H1 (cell line): ENCODE measurements at regions not wholly inside any gene's neighbourhood (a gene's known extent, or its start where the extent isn't known, plus 50 kb on each side); places are given as distances from the start of the nearest gene placed in this dataset.

ENCODE experiments used
- CTCF ChIA-PET: fragments of 300-600 bp; sonication (Branson Sonifier 250); formaldehyde crosslinking; loops from one replicate; lab custom pipeline; 2021; ENCODE audit not compliant: partially characterized antibody; lab: Charles Lee
- POLR2A ChIA-PET: fragments of 300-600 bp; sonication (Branson Sonifier 250); formaldehyde crosslinking; loops from one replicate; lab custom pipeline; 2021; ENCODE audit warnings: inconsistent platforms; ENCODE audit not compliant: partially characterized antibody; lab: Charles Lee
- DNase-seq, 2 experiments: peaks; one replicate each; pipeline versions ENCODE4 v3.0.0 to v3.0.0-alpha.2; 2010 to 2022; ENCODE audit warnings: low spot score in 2 of 2, low read depth in 1 of 2, mixed read lengths in 1 of 2
- FAIRE-seq: peaks from 2 replicates; lab custom pipeline; 2011; peaks lifted over from hg19 to GRCh38; lab: Jason Lieb, UNC
- H2AFZ ChIP-seq: 2 replicates; pipeline ENCODE4 v1.8.1; 2012; ENCODE audit warnings: low read length, inconsistent platforms
- H2AK5ac ChIP-seq: 2 replicates; pipeline ENCODE4 v1.6.1; 2013; ENCODE audit warnings: low read depth, low read length
- H2BK120ac ChIP-seq: replicated peaks from 2 replicates; pipeline ENCODE3; 2013; ENCODE audit warnings: low read depth, low read length, inconsistent platforms
- H2BK12ac ChIP-seq: 2 replicates; pipeline ENCODE4 v1.6.1; 2013; ENCODE audit warnings: low read depth, low read length
- H2BK15ac ChIP-seq: 2 replicates; pipeline ENCODE4 v1.6.1; 2013; ENCODE audit warnings: low read length
- H2BK20ac ChIP-seq: 2 replicates; pipeline ENCODE4 v1.6.1; 2013; ENCODE audit warnings: low read length
- H2BK5ac ChIP-seq: 2 replicates; pipeline ENCODE4 v1.6.1; 2013; ENCODE audit warnings: low read depth, low read length
- H3K14ac ChIP-seq: 2 replicates; pipeline ENCODE4 v1.6.1; 2013; ENCODE audit warnings: inconsistent platforms; ENCODE audit not compliant: insufficient read length
- H3K18ac ChIP-seq: 2 replicates; pipeline ENCODE4 v1.6.1; 2013; ENCODE audit warnings: low read length; ENCODE audit errors: extremely low read depth
- H3K23ac ChIP-seq: 2 replicates; pipeline ENCODE4 v1.6.1; 2013; ENCODE audit warnings: inconsistent platforms; ENCODE audit not compliant: insufficient read length
- H3K23me2 ChIP-seq: 2 replicates; pipeline ENCODE4 v1.6.1; 2013; ENCODE audit warnings: low read depth, low read length
- H3K27ac ChIP-seq: 2 replicates; pipeline ENCODE4 v1.6.1; 2011; ENCODE audit warnings: low read depth, low read length, inconsistent platforms
- H3K27me3 ChIP-seq, 4 experiments: replicated peaks in 1 of 4; 1 replicate in 1 of 4; 2 replicates in 3 of 4; pipeline versions ENCODE4 v1.6.1 to v1.8.1; 2011 to 2013; ENCODE audit warnings: low read length in 3 of 4, mild to moderate bottlenecking in 3 of 4, inconsistent platforms in 2 of 4, mixed read lengths in 2 of 4, moderate library complexity in 1 of 4; ENCODE audit not compliant: control insufficient read depth in 3 of 4, insufficient read depth in 3 of 4; ENCODE audit errors: extremely low read depth in 1 of 4
- H3K36me3 ChIP-seq, 4 experiments: 2 replicates each; pipeline versions ENCODE4 v1.6.1 to v1.8.1; 2011 to 2013; ENCODE audit warnings: mild to moderate bottlenecking in 4 of 4, low read length in 3 of 4, moderate library complexity in 2 of 4, control low read depth in 1 of 4, inconsistent platforms in 1 of 4; ENCODE audit not compliant: insufficient read depth in 4 of 4, control insufficient read depth in 2 of 4
- H3K4ac ChIP-seq: replicated peaks from 2 replicates; pipeline ENCODE3; 2013; ENCODE audit warnings: low read length, low read depth, mixed read lengths, inconsistent platforms; ENCODE audit not compliant: insufficient read length
- H3K4me1 ChIP-seq, 4 experiments: replicated peaks in 1 of 4; 1 replicate in 1 of 4; 2 replicates in 3 of 4; pipeline versions ENCODE4 v1.6.1 to v1.8.1; 2011 to 2013; ENCODE audit warnings: low read length in 3 of 4, inconsistent platforms in 2 of 4, mixed read lengths in 1 of 4; ENCODE audit not compliant: insufficient read depth in 4 of 4, control insufficient read depth in 3 of 4
- H3K4me2 ChIP-seq, 2 experiments: 2 replicates each; pipeline versions ENCODE4 v1.6.1 to v1.8.1; 2011 to 2013; ENCODE audit warnings: low read depth in 2 of 2, low read length in 2 of 2, control low read depth in 1 of 2, inconsistent platforms in 1 of 2, mild to moderate bottlenecking in 1 of 2; ENCODE audit not compliant: insufficient read depth in 1 of 2
- H3K4me3 ChIP-seq, 4 experiments: fragments of 200-600, 300-600 bp in 1 of 4; sonication (generic), shearing (Covaris generic), sonication (Bioruptor Twin) in 1 of 4; 2 replicates each; pipeline versions ENCODE4 v1.5.1 to v1.8.1; 2011 to 2016; ENCODE audit warnings: low read length in 4 of 4, low read depth in 3 of 4, control low read depth in 2 of 4, inconsistent platforms in 2 of 4, mild to moderate bottlenecking in 2 of 4, mixed read lengths in 1 of 4, moderate library complexity in 1 of 4; ENCODE audit not compliant: insufficient read depth in 2 of 4; ENCODE audit errors: extremely low read depth in 1 of 4
- H3K56ac ChIP-seq: replicated peaks from 2 replicates; pipeline ENCODE3; 2013; ENCODE audit warnings: low read depth, mild to moderate bottlenecking, mixed read lengths, low read length, inconsistent platforms; ENCODE audit not compliant: insufficient read length
- H3K79me1 ChIP-seq: 2 replicates; pipeline ENCODE4 v1.6.1; 2013; ENCODE audit warnings: low read depth, low read length, control low read depth
- H3K79me2 ChIP-seq, 2 experiments: 2 replicates each; pipeline versions ENCODE4 v1.6.1 to v1.8.1; 2012 to 2013; ENCODE audit warnings: low read length in 2 of 2, mild to moderate bottlenecking in 2 of 2, inconsistent platforms in 1 of 2; ENCODE audit not compliant: insufficient read depth in 2 of 2, control insufficient read depth in 1 of 2
- H3K9ac ChIP-seq, 4 experiments: replicated peaks in 1 of 4; 1 replicate in 1 of 4; 2 replicates in 3 of 4; pipeline versions ENCODE4 v1.6.1 to v1.8.1; 2011 to 2013; ENCODE audit warnings: low read depth in 3 of 4, low read length in 3 of 4, control low read depth in 2 of 4, mild to moderate bottlenecking in 2 of 4, moderate library complexity in 2 of 4, inconsistent platforms in 1 of 4; ENCODE audit errors: extremely low read depth in 1 of 4
- H3K9me3 ChIP-seq, 2 experiments: 2 replicates each; pipeline versions ENCODE4 v1.6.1 to v1.8.1; 2012 to 2013; ENCODE audit warnings: mild to moderate bottlenecking in 2 of 2, moderate library complexity in 2 of 2, control low read depth in 1 of 2, inconsistent platforms in 1 of 2, low read depth in 1 of 2, low read length in 1 of 2, mixed read lengths in 1 of 2; ENCODE audit not compliant: insufficient read depth in 2 of 2
- H4K20me1 ChIP-seq, 2 experiments: replicated peaks in 1 of 2; 2 replicates each; pipeline versions ENCODE3 to v1.8.1; 2011 to 2013; ENCODE audit warnings: inconsistent platforms in 2 of 2, low read length in 2 of 2, mild to moderate bottlenecking in 1 of 2; ENCODE audit not compliant: insufficient read depth in 2 of 2, control insufficient read depth in 1 of 2
- H4K5ac ChIP-seq: 2 replicates; pipeline ENCODE4 v1.6.1; 2013; ENCODE audit warnings: low read length, low read depth, mixed read lengths, inconsistent platforms; ENCODE audit not compliant: insufficient read length
- H4K8ac ChIP-seq: 2 replicates; pipeline ENCODE4 v1.8.0; 2013; ENCODE audit warnings: mild to moderate bottlenecking, moderate library complexity, low read length, inconsistent platforms; ENCODE audit not compliant: insufficient read depth; ENCODE audit errors: extremely low read depth
- H4K91ac ChIP-seq: replicated peaks from 2 replicates; pipeline ENCODE3; 2013; ENCODE audit warnings: low read length, mixed read lengths, inconsistent platforms; ENCODE audit not compliant: insufficient read length
- HDAC2 ChIP-seq, 2 experiments: fragments of 300-600 bp in 1 of 2; sonication (generic) in 1 of 2; IDR thresholded peaks; 2 replicates each; pipeline ENCODE4 v1.6.1; 2011 to 2012; ENCODE audit warnings: low read depth in 2 of 2, low read length in 2 of 2, mild to moderate bottlenecking in 2 of 2, moderate library complexity in 2 of 2, borderline replicate concordance in 1 of 2, inconsistent platforms in 1 of 2
- RAD21 ChIP-seq, 2 experiments: IDR thresholded peaks in 1 of 2; conservative IDR thresholded peaks in 1 of 2; 2 replicates each; pipeline ENCODE4 v1.6.1; 2011; ENCODE audit warnings: low read depth in 2 of 2, low read length in 2 of 2, improper control_type of control experiment in 1 of 2, inconsistent platforms in 1 of 2, mild to moderate bottlenecking in 1 of 2, moderate library complexity in 1 of 2
- WGBS, 2 experiments: shearing (Covaris generic) in 1 of 2; methylation state at CpG; one replicate each; pipeline versions ENCODE4 v1.1.6 to v1.1.7; 2013 to 2015; ENCODE audit warnings: low lambda C conversion rate in 2 of 2, mixed read lengths in 2 of 2, inconsistent platforms in 1 of 2, low coverage in 1 of 2, missing lambda C conversion rate in 1 of 2; ENCODE audit not compliant: insufficient replicate concordance in 2 of 2, insufficient coverage in 1 of 2, insufficient read length in 1 of 2; ENCODE audit errors: extremely low coverage in 1 of 2, missing lambda C conversion rate in 1 of 2; 5-methylcytosine and 5-hydroxymethylcytosine counted together

- ChIA-PET POLR2A (no interaction called here), CTCF (interaction anchor here (1.3 kb wide), 1 partner anchor 10 kb away, joined by 3 read pairs; no protein-coding TSS in a partner anchor)
- no peak overlapping the region for H3K4me2 ChIP-seq
- TF ChIP-seq RAD21 (IDR thresholded peaks at IDR 0.05 in 1 of 2, conservative IDR thresholded peaks at IDR 0.05 in 1 of 2; ENCODE audit: low read depth in 2 of 2, low read length in 2 of 2): peak in 1 of 2 experiments; percentile 25; a peak in 1 of 4 replicates
- no peak for TF ChIP-seq HDAC2 (IDR thresholded peaks at IDR 0.05; ENCODE audit: borderline replicate concordance in 1 of 2, low read depth in 2 of 2, low read length in 2 of 2)
- no peaks in the 10 kb centered on the region for H3K79me1 ChIP-seq
- DNase-seq: no peak
- H3K4me1 ChIP-seq: peaks cover 0 to 5% (median 1%) of the 10 kb centered on the region in 4 experiments; a peak in 2 of 7 replicates
- FAIRE-seq: no peak
- H2BK120ac ChIP-seq: no peak overlapping the region
- no peak overlapping the region for H4K5ac ChIP-seq
- H3K9ac ChIP-seq: no peak overlapping the region
- no peak overlapping the region for H3K56ac ChIP-seq
- no peak overlapping the region for H2AFZ ChIP-seq
- H3K23ac ChIP-seq: no peak overlapping the region
- no peak overlapping the region for H4K91ac ChIP-seq
- no peaks in the 10 kb centered on the region for H4K20me1 ChIP-seq
- no peaks in the 10 kb centered on the region for H3K23me2 ChIP-seq
- no peaks in the 10 kb centered on the region for H3K79me2 ChIP-seq
- no peaks in the 10 kb centered on the region for H3K36me3 ChIP-seq
- no peak overlapping the region for H2BK5ac ChIP-seq
- H3K18ac ChIP-seq: no peak overlapping the region
- H3K4me3 ChIP-seq: no peak overlapping the region
- no peak overlapping the region for H2BK12ac ChIP-seq
- H2BK15ac ChIP-seq: no peak overlapping the region
- H3K9me3 ChIP-seq: no peaks in the 10 kb centered on the region
- 84% methylated on average over 3 of the region's 3 CpGs; no CpG with 5 or more reads in 1 of the 2 experiments for WGBS, 2 experiments
- H2AK5ac ChIP-seq: no peak overlapping the region
- no peak overlapping the region for H3K27ac ChIP-seq
- no peak overlapping the region for H3K4ac ChIP-seq
- H2BK20ac ChIP-seq: no peak overlapping the region
- no peaks in the 10 kb centered on the region for H3K27me3 ChIP-seq
- no peak overlapping the region for H4K8ac ChIP-seq
- H3K14ac ChIP-seq: no peak overlapping the region
These were observed 52.8 kb upstream of the GPC4 start for GRCh38 chrX:133468051-133468450.
